SH-SY5Y (cell line): ENCODE measurements at regions not wholly inside any gene's neighbourhood (a gene's known extent, or its start where the extent isn't known, plus 50 kb on each side); places are given as distances from the start of the nearest gene placed in this dataset.

ENCODE experiments used
- GATA2 ChIP-seq: IDR thresholded peaks from 2 replicates; pipeline ENCODE4 v1.6.1; 2011; ENCODE audit warnings: mild to moderate bottlenecking, low read depth, low read length
- GATA3 ChIP-seq: IDR thresholded peaks from 2 replicates; pipeline ENCODE4 v1.6.1; 2011; ENCODE audit warnings: low read depth, mild to moderate bottlenecking, low read length, moderate library complexity

GRCh38 chr1:102783487-102783886 is 324.8 kb downstream of the COL11A1 start:
- TF ChIP-seq GATA3 (no peak), GATA2 (no peak)
